Stimulated activated naive B cell treated with anti-CD40 and anti-IgM and Interleukin-4, amounts not matched to agents 10 μg/mL and 1 μg/mL and 100 μg/mL, for 72 hours (primary cell): ENCODE measurements at regions not wholly inside any gene's neighbourhood (a gene's known extent, or its start where the extent isn't known, plus 50 kb on each side); places are given as distances from the start of the nearest gene placed in this dataset.

Source experiments
- ATAC-seq, 2 donors: fragments of 150-1000 bp; cut with Tn5 transposase; replicated peaks; 2 replicates each; pipeline ENCODE4 v1.10.0; 2021; ENCODE audit warnings: moderate library complexity in 1 of 2
- DNase-seq: peaks from one replicate; pipeline ENCODE4 v3.0.0; 2021
- H3K27ac Mint-ChIP-seq: one replicate; pipeline ENCODE4 v1.8.0; 2022; ENCODE audit warnings: mild to moderate bottlenecking, mixed read lengths
- H3K27me3 Mint-ChIP-seq, 2 donors: one replicate each; pipeline ENCODE4 v1.8.0; 2022; ENCODE audit warnings: mixed read lengths in 2 of 2
- H3K36me3 Mint-ChIP-seq, 2 donors: one replicate each; pipeline ENCODE4 v1.8.0; 2022; ENCODE audit warnings: mixed read lengths in 2 of 2, mild to moderate bottlenecking in 1 of 2
- H3K4me1 Mint-ChIP-seq, 2 donors: one replicate each; pipeline ENCODE4 v1.8.0; 2022; ENCODE audit warnings: mixed read lengths in 2 of 2, mild to moderate bottlenecking in 1 of 2
- H3K4me3 Mint-ChIP-seq, 2 donors: one replicate each; pipeline ENCODE4 v1.8.0; 2022; ENCODE audit warnings: mild to moderate bottlenecking in 2 of 2, mixed read lengths in 2 of 2, moderate library complexity in 1 of 2
- H3K9me3 Mint-ChIP-seq, 2 donors: one replicate each; pipeline ENCODE4 v1.8.0; 2022; ENCODE audit warnings: mixed read lengths in 2 of 2, mild to moderate bottlenecking in 1 of 2

DNA sequence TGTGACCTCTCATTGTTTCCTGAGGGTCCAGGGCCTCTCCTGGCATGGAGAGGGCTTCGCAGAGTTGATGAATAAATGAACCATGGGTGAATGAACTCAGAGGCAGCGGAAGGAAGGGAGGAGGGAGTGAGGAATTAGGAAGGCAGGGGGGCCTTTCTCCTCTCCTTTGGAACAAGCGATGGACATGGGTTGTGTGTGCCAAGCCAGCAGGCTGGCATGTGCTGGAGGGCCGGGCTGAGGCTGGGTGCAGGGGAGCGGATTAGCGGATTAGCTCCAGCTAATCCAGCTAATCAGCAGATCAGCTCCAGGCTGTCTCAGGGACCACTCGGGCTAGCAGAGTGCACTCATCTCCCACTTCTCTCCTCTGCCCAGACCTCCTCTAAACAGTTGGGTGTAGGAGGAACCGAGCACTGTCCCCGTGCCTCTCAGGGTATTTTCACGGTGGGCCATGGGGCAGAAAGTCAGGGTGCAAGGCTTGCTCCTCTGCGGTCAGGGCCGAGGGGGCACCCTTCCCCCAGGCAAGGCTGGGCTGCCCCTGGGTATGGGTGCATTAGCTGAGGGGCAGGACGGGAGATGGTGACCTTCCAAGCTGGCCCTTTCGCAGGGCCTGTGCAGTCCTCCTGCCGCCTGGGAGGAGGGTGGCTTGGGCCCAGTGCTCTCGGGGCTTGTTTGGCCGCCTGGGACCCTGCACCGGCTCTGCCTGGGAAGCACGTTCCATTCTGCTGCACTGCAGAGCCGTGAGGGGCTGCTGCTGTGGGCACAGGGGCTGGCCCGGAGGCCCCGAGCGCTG, 120.3 kb upstream of the B3GAT1 start:
- Mint-ChIP-seq H3K27ac (no peak overlapping the region), H3K4me1 (peaks cover 0 to 6% of the 10 kb centered on the region in 2 donors), H3K4me3 (no peak overlapping the region), H3K27me3 (peaks cover 12 to 26% of the 10 kb centered on the region in 2 donors), H3K36me3 (no peaks in the 10 kb centered on the region), H3K9me3 (no peaks in the 10 kb centered on the region)
- DNase-seq (no peak), ATAC-seq (no peak)

DNA sequence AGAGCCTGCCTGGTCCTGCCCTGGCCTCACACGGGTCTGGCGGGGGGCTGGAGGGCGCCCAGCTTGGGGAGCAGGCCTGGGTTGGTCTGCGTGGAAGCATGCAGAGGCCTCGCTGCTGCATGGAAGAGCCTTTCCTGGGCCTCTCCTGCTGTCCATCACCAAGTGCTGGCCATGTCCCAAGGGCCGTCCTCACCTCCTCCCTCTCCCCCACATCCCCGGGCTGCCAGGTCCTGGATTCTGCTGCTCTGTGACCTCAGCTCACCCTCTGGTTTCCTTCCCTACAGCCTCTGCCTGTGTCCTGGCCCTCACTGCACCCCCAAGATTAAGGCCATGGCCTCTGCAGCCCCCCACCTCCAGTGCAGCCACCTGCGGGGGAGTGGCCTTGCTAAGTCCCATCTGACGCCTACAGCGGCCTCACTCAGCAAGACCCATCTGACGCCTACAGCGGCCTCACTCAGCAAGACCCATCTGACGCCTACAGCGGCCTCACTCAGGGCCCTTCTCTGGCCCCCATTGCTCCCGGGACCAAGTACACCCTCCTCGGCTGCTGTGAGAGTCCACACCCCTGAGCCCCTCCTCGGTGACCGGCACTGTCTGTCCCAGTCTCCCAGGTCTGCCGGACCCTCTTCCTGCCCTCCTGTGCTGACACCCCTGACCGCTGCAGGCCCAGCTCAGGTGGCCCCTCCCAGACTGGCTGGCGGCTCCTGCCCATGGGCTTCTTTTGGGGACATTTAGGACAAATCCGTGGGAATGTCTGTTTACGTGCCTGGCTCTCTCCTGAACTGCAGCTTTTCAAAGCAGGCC, 119.5 kb upstream of the B3GAT1 start:
- Mint-ChIP-seq H3K27ac (no peak overlapping the region), H3K9me3 (no peaks in the 10 kb centered on the region), H3K36me3 (no peaks in the 10 kb centered on the region), H3K27me3 (peaks cover 11 to 23% of the 10 kb centered on the region in 2 donors), H3K4me1 (peaks cover 0 to 4% of the 10 kb centered on the region in 2 donors), H3K4me3 (no peak overlapping the region)
- DNase-seq (no peak), ATAC-seq (no peak)

DNA sequence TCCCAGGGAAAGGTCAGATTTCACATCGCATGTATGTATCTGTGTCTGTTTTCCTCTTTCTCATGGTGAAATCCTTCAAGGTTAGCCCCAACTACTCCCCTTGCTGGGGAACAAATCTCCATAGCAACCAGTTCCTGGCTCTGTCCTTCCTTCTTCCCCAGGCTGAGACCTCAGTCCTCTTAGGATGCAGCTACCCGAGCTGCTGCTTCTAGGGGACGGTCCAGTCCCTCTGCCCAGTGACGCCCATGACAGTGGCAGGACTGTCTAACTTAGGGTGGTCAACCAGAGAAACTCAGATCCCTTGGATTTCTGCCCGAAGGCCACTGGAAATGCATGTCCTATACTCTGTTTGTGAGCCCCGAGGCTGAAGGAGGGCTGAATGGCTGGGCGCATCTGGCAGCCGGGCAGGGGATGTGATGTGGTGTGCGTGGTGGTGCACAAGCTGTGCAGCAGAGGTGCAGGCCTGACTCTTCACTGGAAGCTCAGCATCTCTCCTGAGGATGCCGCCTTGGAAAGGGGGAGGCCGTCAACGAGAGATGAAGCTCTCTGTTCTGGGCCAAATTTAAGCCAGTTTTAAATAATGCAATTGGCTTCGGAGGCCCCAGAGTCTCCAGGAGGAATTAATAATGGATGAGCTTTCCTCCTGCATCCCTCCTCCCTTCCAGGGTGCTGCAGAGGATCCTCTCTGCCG, 118.7 kb upstream of the B3GAT1 start:
- H3K27me3 Mint-ChIP-seq: peaks cover 8 to 16% of the 10 kb centered on the region in 2 donors
- ATAC-seq (no peak), DNase-seq (no peak)
- H3K27ac Mint-ChIP-seq: no peak overlapping the region
- H3K36me3 Mint-ChIP-seq: no peaks in the 10 kb centered on the region
- H3K9me3 Mint-ChIP-seq: no peaks in the 10 kb centered on the region
- H3K4me1 Mint-ChIP-seq: peaks cover 0 to under 1% of the 10 kb centered on the region in 2 donors
- H3K4me3 Mint-ChIP-seq: no peak overlapping the region

DNA sequence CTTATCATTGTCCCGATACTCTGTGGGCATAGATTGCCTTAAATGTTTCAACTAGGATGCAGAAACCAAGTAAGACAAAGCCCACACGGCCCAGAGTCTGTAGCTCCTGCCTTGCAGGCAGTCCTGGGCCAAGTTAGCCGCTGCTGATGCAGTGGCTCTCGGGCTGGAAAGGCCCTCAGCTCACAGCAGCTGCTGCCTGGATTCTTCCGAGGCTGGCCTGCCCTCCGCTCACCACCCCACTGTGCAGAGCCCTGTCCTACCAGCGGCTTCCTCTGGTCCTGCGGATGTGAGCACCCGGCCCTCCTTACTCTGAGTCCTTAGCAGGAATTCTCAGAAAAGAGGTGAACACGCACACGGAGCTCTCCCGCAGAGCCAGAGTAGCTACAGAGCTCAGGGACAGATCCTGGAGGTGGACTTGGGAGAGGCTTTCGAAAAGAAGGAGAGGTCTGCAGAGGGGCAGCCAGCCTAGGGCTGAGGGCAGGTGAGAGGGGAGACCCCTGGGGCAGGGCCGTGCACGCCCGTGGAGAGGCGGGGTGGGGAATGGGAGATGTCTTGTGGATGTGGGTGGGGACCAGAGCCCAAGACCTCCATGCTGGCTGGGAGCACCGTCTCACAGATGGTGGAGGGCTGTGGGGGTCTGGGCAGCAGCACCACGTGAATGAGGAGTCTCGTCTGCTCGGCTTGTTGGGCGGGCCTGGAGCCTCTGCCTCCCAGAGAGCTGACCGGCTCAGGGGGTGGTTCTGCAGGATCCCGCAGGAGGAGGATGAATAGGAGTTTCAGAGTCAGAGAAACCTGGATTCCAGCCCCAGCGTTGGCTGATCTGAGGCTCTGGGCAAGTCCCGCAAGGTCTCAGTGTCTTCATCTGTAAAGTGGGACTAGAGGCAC, 117.4 kb upstream of the B3GAT1 start:
- H3K36me3 Mint-ChIP-seq: no peaks in the 10 kb centered on the region
- no peak overlapping the region for H3K4me3 Mint-ChIP-seq
- H3K27me3 Mint-ChIP-seq: peaks cover 3 to 6% of the 10 kb centered on the region in 2 donors
- H3K9me3 Mint-ChIP-seq: peaks cover under 1 to 2% of the 10 kb centered on the region in 2 donors
- DNase-seq (no peak), ATAC-seq (no peak)
- H3K27ac Mint-ChIP-seq: no peak overlapping the region
- H3K4me1 Mint-ChIP-seq: no peaks in the 10 kb centered on the region

DNA sequence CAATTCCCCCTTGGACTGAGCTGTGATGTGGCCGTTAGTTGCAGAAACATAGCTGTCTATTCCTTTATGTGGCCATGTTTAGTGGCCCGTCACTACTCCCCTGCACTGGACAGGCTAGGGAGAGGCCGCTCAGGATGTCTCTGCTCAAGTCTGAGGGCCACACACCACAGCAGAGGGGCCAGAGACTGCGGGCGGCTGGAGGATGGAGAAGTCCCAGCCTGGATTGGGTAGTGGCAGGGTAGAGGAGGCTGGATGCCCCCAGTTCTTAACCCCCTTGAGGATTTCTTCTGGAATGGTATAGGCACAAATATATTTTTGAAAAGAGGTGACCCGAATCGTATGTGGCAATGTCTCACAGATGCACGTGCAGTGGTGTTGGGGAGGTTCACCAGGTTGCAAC, 116.4 kb upstream of the B3GAT1 start:
- no peaks in the 10 kb centered on the region for H3K36me3 Mint-ChIP-seq
- H3K27ac Mint-ChIP-seq: no peak overlapping the region
- no peak for ATAC-seq
- DNase-seq: no peak
- peaks cover 3 to 4% of the 10 kb centered on the region in 2 donors for H3K9me3 Mint-ChIP-seq
- no peaks in the 10 kb centered on the region for H3K4me1 Mint-ChIP-seq
- H3K27me3 Mint-ChIP-seq: peaks cover 3 to 6% of the 10 kb centered on the region in 2 donors
- no peak overlapping the region for H3K4me3 Mint-ChIP-seq

DNA sequence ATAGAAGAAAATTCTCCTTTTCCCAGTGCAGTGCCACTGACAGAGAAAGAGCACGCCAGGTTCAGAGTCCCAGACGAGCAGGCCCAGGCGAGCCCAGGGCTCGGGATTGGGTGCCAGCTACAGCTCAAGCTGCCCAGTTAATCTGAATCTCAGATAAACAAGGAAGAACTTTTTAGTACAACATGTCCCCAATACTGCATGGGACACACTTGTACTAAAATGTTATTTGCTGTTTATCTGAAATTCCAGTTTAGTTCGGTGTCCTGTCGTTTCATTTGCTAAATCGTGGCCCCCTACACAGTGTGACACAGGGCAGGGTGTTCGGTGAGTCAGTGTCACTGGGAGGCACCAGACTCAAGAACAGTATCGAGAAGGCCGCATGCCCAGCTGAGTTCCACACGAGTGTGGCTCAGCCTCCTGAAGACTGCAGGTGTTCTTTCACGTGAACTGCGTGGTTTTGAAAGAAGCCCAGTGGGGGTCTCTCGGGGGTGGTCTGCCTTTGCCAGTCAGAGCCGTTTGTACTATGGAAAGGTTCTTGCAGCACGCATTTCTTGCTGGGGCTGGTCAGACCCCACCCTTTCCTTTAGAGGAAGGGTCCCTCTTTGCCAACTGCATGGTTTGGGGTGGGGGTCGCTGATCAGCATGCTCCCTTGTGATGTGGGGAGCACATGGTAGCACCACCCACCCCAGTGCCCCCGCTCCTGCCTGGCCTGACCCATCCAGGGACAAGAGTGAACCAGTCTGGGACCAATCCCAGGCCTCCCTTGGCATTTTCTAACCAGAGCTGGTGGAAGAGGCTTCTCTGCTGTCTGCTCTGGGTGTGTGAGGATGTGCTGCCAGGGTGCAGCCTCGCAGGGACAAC, 115.6 kb upstream of the B3GAT1 start:
- ATAC-seq (no peak), DNase-seq (no peak)
- H3K27ac Mint-ChIP-seq: no peak overlapping the region
- peaks cover 0 to 4% of the 10 kb centered on the region in 2 donors for H3K36me3 Mint-ChIP-seq
- H3K27me3 Mint-ChIP-seq: peaks cover 3 to 6% of the 10 kb centered on the region in 2 donors
- H3K4me3 Mint-ChIP-seq: no peak overlapping the region
- H3K9me3 Mint-ChIP-seq: peaks cover 6 to 8% of the 10 kb centered on the region in 2 donors
- no peaks in the 10 kb centered on the region for H3K4me1 Mint-ChIP-seq

DNA sequence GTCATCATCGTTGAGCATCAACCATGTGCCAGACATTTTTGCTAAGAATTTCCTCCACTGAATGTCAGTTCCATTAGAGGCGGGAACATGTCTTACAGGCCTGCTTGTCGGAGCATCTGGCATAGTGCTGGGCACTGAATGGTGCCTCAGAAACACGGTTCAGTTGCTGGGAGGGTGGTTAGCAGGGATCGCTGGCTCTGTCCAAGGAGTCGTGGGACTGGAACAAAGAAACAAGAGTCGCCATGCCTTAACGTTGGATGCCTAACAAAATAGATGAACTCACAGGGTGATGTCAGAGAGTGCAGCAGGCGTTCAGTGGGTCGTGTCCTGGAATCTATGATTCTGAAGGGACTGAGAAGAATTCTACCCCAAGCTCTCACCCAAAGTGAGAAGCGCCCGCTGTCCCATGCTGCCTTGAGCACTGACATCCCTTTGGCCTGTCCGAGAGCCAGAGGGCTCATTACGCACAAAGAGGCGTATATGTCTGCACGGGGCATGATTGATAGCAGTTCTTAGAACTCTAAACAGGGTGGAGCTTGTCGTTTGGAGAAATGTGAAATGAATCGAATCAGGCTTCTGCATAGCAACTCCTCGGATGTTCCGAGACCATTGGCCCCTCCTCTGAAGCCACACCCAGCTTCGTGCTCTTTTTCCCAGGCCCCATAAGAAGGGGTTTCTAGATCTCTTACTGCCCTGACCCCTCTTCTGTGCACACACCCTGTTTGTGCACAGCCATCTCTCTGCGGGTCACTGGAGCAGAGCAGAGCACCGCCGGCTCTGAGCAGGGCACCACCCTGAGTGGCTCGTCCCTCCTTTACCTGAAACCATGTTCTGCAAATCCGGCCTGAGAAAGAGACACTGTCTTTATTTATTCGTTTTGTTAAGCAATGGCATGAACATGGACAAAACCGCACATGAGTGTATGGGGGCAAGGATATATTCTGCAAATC, 113.1 kb upstream of the B3GAT1 start:
- no peak overlapping the region for H3K4me3 Mint-ChIP-seq
- H3K27ac Mint-ChIP-seq: no peak overlapping the region
- no peaks in the 10 kb centered on the region for H3K4me1 Mint-ChIP-seq
- ATAC-seq (no peak), DNase-seq (no peak)
- H3K9me3 Mint-ChIP-seq: peaks cover 8 to 9% of the 10 kb centered on the region in 2 donors
- H3K27me3 Mint-ChIP-seq: peaks cover 6 to 10% of the 10 kb centered on the region in 2 donors
- peaks cover 0 to 4% of the 10 kb centered on the region in 2 donors for H3K36me3 Mint-ChIP-seq

DNA sequence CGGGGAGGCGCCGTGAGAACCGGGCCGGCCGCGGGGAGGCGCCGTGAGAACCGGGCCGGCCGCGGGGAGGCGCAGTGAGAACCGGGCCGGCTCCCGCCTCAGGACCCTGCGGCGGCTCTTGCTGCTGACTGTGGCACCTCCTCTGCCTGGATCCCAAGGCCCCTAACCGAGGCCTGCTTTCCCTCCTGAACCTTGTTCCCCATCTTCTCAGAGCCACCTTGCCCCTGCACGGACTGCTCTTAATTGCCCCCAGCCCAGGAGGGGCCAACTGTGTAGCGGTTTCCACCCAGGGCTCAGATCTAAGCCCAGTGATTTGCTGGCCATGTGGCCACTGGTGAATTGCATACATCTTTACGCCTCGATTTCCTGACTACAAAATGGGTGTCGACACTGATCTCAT, 112.2 kb upstream of the B3GAT1 start:
- H3K36me3 Mint-ChIP-seq: peaks cover 0 to 4% of the 10 kb centered on the region in 2 donors
- no peak for DNase-seq
- no peak for ATAC-seq
- no peak overlapping the region for H3K27ac Mint-ChIP-seq
- no peaks in the 10 kb centered on the region for H3K4me1 Mint-ChIP-seq
- peaks cover under 1 to 11% of the 10 kb centered on the region in 2 donors for H3K27me3 Mint-ChIP-seq
- H3K4me3 Mint-ChIP-seq: no peak overlapping the region
- H3K9me3 Mint-ChIP-seq: peaks cover 8 to 9% of the 10 kb centered on the region in 2 donors

DNA sequence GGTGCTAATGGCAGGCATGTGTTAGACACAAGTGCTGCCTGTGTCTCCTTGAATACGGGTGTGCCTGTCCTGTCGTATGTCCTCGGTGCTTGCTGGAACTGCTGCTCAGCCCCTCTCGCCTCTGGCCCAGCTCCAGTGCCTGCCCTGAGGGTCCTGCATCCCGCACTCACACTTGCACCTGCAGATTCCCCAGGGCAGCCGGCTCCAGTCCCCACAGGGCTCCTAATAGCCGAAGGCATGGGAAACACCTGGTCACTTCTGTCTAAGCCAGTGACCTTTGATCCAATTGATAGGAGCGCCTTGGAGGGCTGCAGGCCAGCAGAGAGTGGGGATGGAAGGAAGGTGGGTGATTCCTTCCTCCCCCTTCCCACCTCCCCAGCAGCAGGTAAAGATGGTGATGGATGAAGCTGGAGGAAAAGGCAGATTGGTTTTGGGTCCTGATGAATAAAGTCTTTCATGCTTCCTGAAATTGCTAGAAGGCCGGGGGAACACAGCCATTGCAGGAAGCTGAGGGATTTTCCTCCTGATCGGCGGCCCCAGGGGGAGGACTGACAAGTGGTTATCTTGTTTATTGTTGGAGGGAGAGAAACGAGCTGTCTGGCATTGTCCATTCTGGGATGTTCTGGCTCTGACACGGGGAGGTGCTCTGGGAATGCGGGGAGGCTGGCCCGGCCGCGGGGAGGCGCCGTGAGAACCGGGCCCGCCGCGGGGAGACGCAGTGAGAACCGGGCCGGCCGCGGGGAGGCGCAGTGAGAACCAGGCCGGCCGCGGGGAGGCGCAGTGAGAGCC, 110.9 kb upstream of the B3GAT1 start:
- DNase-seq (no peak), ATAC-seq (no peak)
- peaks cover 8 to 9% of the 10 kb centered on the region in 2 donors for H3K9me3 Mint-ChIP-seq
- no peak overlapping the region for H3K4me3 Mint-ChIP-seq
- peaks cover 0 to 11% of the 10 kb centered on the region in 2 donors for H3K27me3 Mint-ChIP-seq
- no peak overlapping the region for H3K27ac Mint-ChIP-seq
- H3K4me1 Mint-ChIP-seq: no peaks in the 10 kb centered on the region
- H3K36me3 Mint-ChIP-seq: peaks cover 0 to 4% of the 10 kb centered on the region in 2 donors

DNA sequence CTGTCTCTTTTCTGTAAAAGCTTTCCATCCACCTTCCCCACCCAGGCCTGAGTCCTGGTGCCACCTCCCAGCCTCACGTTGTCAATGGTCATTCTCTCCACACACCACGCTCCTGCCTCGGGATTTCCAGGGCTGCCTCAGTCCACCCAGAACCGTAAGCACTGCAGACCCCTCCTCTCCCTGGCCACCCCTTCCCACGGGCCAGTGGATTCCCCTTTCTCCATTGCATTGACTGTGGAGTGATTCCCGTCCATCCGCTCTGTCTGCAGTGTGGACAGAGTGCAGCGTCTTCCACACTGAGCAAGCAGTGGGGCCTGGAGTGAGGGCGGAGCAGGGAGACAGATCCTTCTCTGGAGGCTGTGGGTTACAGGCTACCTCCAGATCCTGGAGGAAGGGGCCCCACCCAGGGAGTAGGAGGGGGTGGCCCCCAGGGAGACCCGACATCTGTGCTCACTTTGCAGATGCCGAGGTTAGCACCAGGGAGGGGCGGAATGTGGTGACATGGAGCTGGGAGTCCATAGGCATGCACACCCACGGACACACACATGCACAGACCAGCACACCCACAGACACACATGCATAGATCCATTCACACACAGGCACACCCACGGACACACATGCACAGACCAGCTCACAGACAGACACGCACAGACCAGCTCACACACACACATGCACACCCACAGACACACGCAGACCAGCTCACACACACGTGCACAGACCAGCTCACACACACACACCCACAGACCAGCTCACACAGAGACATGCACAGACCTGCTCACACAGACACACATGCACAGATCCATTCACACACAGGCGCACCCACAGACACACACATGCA, 109.6 kb upstream of the B3GAT1 start:
- no peak for ATAC-seq
- no peak overlapping the region for H3K27ac Mint-ChIP-seq
- H3K4me1 Mint-ChIP-seq: no peaks in the 10 kb centered on the region
- H3K4me3 Mint-ChIP-seq: no peak overlapping the region
- H3K27me3 Mint-ChIP-seq: peaks cover 0 to 11% of the 10 kb centered on the region in 2 donors
- H3K9me3 Mint-ChIP-seq: peaks cover 8 to 9% of the 10 kb centered on the region in 2 donors
- no peak for DNase-seq
- H3K36me3 Mint-ChIP-seq: peaks cover 0 to 4% of the 10 kb centered on the region in 2 donors

DNA sequence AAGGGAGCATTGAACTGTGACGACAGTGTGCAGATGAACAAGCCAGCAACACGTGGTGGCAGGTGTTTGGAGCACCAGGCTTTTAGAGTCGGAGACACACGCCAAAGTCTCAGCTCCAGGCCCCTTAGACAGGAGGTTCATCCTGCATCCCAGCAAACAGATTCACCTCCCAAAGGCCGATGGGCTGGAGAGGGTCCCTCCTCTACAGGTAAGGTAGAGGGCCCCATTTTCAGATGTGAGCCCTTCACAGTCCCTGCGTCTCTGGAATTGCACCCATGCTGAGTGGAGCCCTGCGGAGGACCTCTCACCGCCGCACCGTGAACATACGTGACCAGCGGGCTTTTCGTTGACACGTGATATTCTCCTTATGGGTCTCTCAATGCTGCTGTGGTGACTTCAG, 109.0 kb upstream of the B3GAT1 start:
- peaks cover 0 to 11% of the 10 kb centered on the region in 2 donors for H3K27me3 Mint-ChIP-seq
- H3K4me3 Mint-ChIP-seq: no peak overlapping the region
- H3K9me3 Mint-ChIP-seq: peaks cover 8 to 9% of the 10 kb centered on the region in 2 donors
- H3K36me3 Mint-ChIP-seq: peaks cover 0 to 4% of the 10 kb centered on the region in 2 donors
- no peak for ATAC-seq
- H3K4me1 Mint-ChIP-seq: no peaks in the 10 kb centered on the region
- no peak overlapping the region for H3K27ac Mint-ChIP-seq
- no peak for DNase-seq
